SK-N-SH (cell line): ENCODE measurements at regions not wholly inside any gene's neighbourhood (a gene's known extent, or its start where the extent isn't known, plus 50 kb on each side); places are given as distances from the start of the nearest gene placed in this dataset.

ENCODE experiments used
- CTCF ChIA-PET: fragments of 300-600, 350-600 bp; formaldehyde crosslinking; extraction: SDS; loops from one replicate; lab custom pipeline; 2021; lab: Yijun Ruan, JAX
- POLR2A ChIA-PET: fragments of 350-600 bp; sonication (Branson Sonifier 250); formaldehyde crosslinking; extraction: SDS; loops from one replicate; lab custom pipeline; 2020; ENCODE audit warnings: antibody characterized with exemption, inconsistent platforms; lab: Yijun Ruan, JAX
- DNase-seq: peaks from one replicate; pipeline ENCODE4 v3.0.0; 2012
- H2AFZ ChIP-seq: fragments of 200-600 bp; sonication (generic); 2 replicates; pipeline ENCODE4 v1.8.1; 2016; ENCODE audit warnings: antibody characterized with exemption, mild to moderate bottlenecking, low read depth
- H3F3A ChIP-seq: fragments of 200-600 bp; sonication (generic); replicated peaks from 2 replicates; pipeline ENCODE3; 2016; ENCODE audit warnings: antibody characterized with exemption, mild to moderate bottlenecking; ENCODE audit not compliant: insufficient read depth
- H3K27ac ChIP-seq, 2 experiments: fragments of 200-500 bp in 1 of 2; fragments of 200-600 bp in 1 of 2; sonication (Bioruptor generic) in 1 of 2; sonication (generic), shearing (Covaris generic) in 1 of 2; 2 replicates each; pipeline versions ENCODE4 v1.5.1 to v1.6.1; 2014 to 2016; ENCODE audit warnings: low read depth in 2 of 2, inconsistent platforms in 1 of 2, low read length in 1 of 2, mild to moderate bottlenecking in 1 of 2, mixed read lengths in 1 of 2
- H3K27me3 ChIP-seq: fragments of 200-600 bp; sonication (generic), shearing (Covaris generic); 2 replicates; pipeline ENCODE4 v1.6.1; 2016; ENCODE audit warnings: mixed run types; ENCODE audit not compliant: insufficient read depth
- H3K36me3 ChIP-seq, 2 experiments: fragments of 200-500 bp in 1 of 2; fragments of 200-600 bp in 1 of 2; sonication (Bioruptor generic) in 1 of 2; sonication (generic) in 1 of 2; replicated peaks in 1 of 2; 2 replicates each; pipeline versions ENCODE3 to v1.5.1; 2014 to 2016; ENCODE audit warnings: low read length in 1 of 2, mild to moderate bottlenecking in 1 of 2; ENCODE audit not compliant: insufficient read depth in 2 of 2, control insufficient read depth in 1 of 2
- H3K4me1 ChIP-seq, 2 experiments: fragments of 200-500 bp in 1 of 2; fragments of 200-600 bp in 1 of 2; sonication (Bioruptor generic) in 1 of 2; sonication (generic), shearing (Covaris generic) in 1 of 2; 2 replicates each; pipeline versions ENCODE4 v1.5.1 to v1.6.1; 2014 to 2016; ENCODE audit warnings: low read depth in 1 of 2, low read length in 1 of 2, mixed run types in 1 of 2; ENCODE audit not compliant: insufficient read depth in 2 of 2, control insufficient read depth in 1 of 2
- H3K4me2 ChIP-seq: fragments of 200-600 bp; sonication (generic), shearing (Covaris generic); 2 replicates; pipeline ENCODE4 v1.6.1; 2017; ENCODE audit warnings: mixed run types
- H3K4me3 ChIP-seq, 2 experiments: fragments of 200-500 bp in 1 of 2; fragments of 200-600 bp in 1 of 2; sonication (Bioruptor generic) in 1 of 2; sonication (generic), shearing (Covaris generic) in 1 of 2; 2 replicates each; pipeline versions ENCODE4 v1.5.1 to v1.8.1; 2014 to 2016; ENCODE audit warnings: low read depth in 2 of 2, inconsistent platforms in 1 of 2, low read length in 1 of 2, mild to moderate bottlenecking in 1 of 2, mixed read lengths in 1 of 2, moderate library complexity in 1 of 2
- H3K79me2 ChIP-seq: fragments of 200-600 bp; sonication (generic); 2 replicates; pipeline ENCODE4 v1.8.1; 2017; ENCODE audit warnings: mild to moderate bottlenecking; ENCODE audit not compliant: insufficient read depth
- H3K9ac ChIP-seq: fragments of 200-600 bp; sonication (generic); 2 replicates; pipeline ENCODE4 v1.6.1; 2017; ENCODE audit warnings: mixed run types
- H3K9me2 ChIP-seq: fragments of 200-600 bp; sonication (generic); 2 replicates; pipeline ENCODE4 v1.6.1; 2017; ENCODE audit warnings: mixed run types
- H3K9me3 ChIP-seq: fragments of 200-600 bp; sonication (generic); 2 replicates; pipeline ENCODE4 v1.6.1; 2017; ENCODE audit warnings: mixed run types, mild to moderate bottlenecking, moderate library complexity
- H4K20me1 ChIP-seq: fragments of 200-600 bp; sonication (generic); 2 replicates; pipeline ENCODE4 v1.6.1; 2017; ENCODE audit warnings: mild to moderate bottlenecking, mixed run types; ENCODE audit not compliant: insufficient read depth
- CHD2 ChIP-seq: fragments of 150-350 bp; IDR thresholded peaks from 2 replicates; pipeline ENCODE4 v1.6.1; 2018; ENCODE audit warnings: low read length; ENCODE audit not compliant: partially characterized antibody
- ELF1 ChIP-seq: IDR thresholded peaks from 2 replicates; pipeline ENCODE4 v1.4.0; 2012
- EP300 ChIP-seq, 2 experiments: IDR thresholded peaks; 2 replicates each; pipeline versions ENCODE4 v1.4.0 to v1.6.1; 2012; ENCODE audit warnings: borderline replicate concordance in 1 of 2, low read depth in 1 of 2, low read length in 1 of 2
- EZH2phosphoT487 ChIP-seq: fragments of 200-600 bp; sonication (generic); IDR thresholded peaks from 2 replicates; pipeline ENCODE4 v1.6.1; 2017; ENCODE audit warnings: low read depth, mixed run types, mild to moderate bottlenecking, antibody characterized with exemption, moderate library complexity, borderline replicate concordance
- FOSL2 ChIP-seq: IDR thresholded peaks from 2 replicates; pipeline ENCODE4 v1.4.0; 2012; ENCODE audit warnings: low read depth, mild to moderate bottlenecking, moderate library complexity, borderline replicate concordance
- FOXJ3 ChIP-seq: sonication (generic); formaldehyde crosslinking; IDR thresholded peaks from 2 replicates; pipeline ENCODE4 v1.5.1; 2020; ENCODE audit warnings: mild to moderate bottlenecking, missing genetic modification reagents
- GABPA ChIP-seq: IDR thresholded peaks from 2 replicates; pipeline ENCODE4 v1.4.0; 2012; ENCODE audit warnings: low read depth, mild to moderate bottlenecking
- GATA2 ChIP-seq: sonication (generic); formaldehyde crosslinking; IDR thresholded peaks from 2 replicates; pipeline ENCODE4 v1.5.0; 2020; ENCODE audit warnings: mild to moderate bottlenecking, missing genetic modification reagents
- IRF3 ChIP-seq: fragments of 150-350 bp; IDR thresholded peaks from 2 replicates; pipeline ENCODE4 v1.6.1; 2016; ENCODE audit warnings: mild to moderate bottlenecking, low read depth, low read length
- MEF2A ChIP-seq: IDR thresholded peaks from 2 replicates; pipeline ENCODE4 v1.4.0; 2012; ENCODE audit warnings: low read depth, borderline replicate concordance
- MXI1 ChIP-seq: IDR thresholded peaks from 2 replicates; pipeline ENCODE4 v1.6.1; 2012; ENCODE audit warnings: mild to moderate bottlenecking, low read depth, low read length, improper control_type of control experiment
- PBX3 ChIP-seq: IDR thresholded peaks from 2 replicates; pipeline ENCODE4; 2012
- POLR2AphosphoS5 ChIP-seq: IDR thresholded peaks from 2 replicates; pipeline ENCODE4 v1.6.1; 2012; ENCODE audit warnings: low read depth, low read length
- RCOR1 ChIP-seq: fragments of 150-350 bp; IDR thresholded peaks from 2 replicates; pipeline ENCODE4 v1.6.1; 2017; ENCODE audit warnings: antibody characterized with exemption, low read length
- RFX5 ChIP-seq: IDR thresholded peaks from 2 replicates; pipeline ENCODE4 v1.6.1; 2012; ENCODE audit warnings: mild to moderate bottlenecking, improper control_type of control experiment, low read length
- SIN3A ChIP-seq: IDR thresholded peaks from 2 replicates; pipeline ENCODE4 v1.6.1; 2012; ENCODE audit warnings: low read depth, mild to moderate bottlenecking, low read length, moderate library complexity, borderline replicate concordance
- TAF1 ChIP-seq: IDR thresholded peaks from 2 replicates; pipeline ENCODE4 v1.6.1; 2012; ENCODE audit warnings: low read depth, mild to moderate bottlenecking, low read length, moderate library complexity, borderline replicate concordance
- TCF12 ChIP-seq: IDR thresholded peaks from 2 replicates; pipeline ENCODE4 v1.4.0; 2012
- TEAD4 ChIP-seq: IDR thresholded peaks from 2 replicates; pipeline ENCODE4 v1.4.0; 2012; ENCODE audit warnings: mild to moderate bottlenecking, borderline replicate concordance; ENCODE audit not compliant: insufficient read depth
- ZBTB33 ChIP-seq: IDR thresholded peaks from 2 replicates; pipeline ENCODE4 v1.4.0; 2012; ENCODE audit warnings: low read depth, borderline replicate concordance
- WGBS: methylation state at CpG from one replicate; pipeline ENCODE4 v1.1.6; 2017; ENCODE audit warnings: low lambda C conversion rate; 5-methylcytosine and 5-hydroxymethylcytosine counted together

- Histone ChIP-seq H3K4me3 (no peak overlapping the region), H3F3A (no peaks in the 10 kb centered on the region), H3K27me3 (no peaks in the 10 kb centered on the region), H3K27ac (no peak overlapping the region), H3K9ac (no peak overlapping the region), H3K9me2 (no peaks in the 10 kb centered on the region), H3K9me3 (no peaks in the 10 kb centered on the region), H3K4me1 (no peaks in the 10 kb centered on the region), H3K4me2 (no peak overlapping the region), H2AFZ (no peak overlapping the region), H4K20me1 (no peaks in the 10 kb centered on the region), H3K79me2 (no peaks in the 10 kb centered on the region), H3K36me3 (no peaks in the 10 kb centered on the region)
- CTCF ChIA-PET, result no interaction called here
- WGBS, result 59% methylated on average over 2 of the region's 2 CpGs
- TF ChIP-seq IRF3 (no peak), TAF1 (no peak), PBX3 (no peak), ELF1 (no peak), SIN3A (no peak), MXI1 (no peak), RCOR1 (no peak), FOXJ3 (CRISPR knock-in tag) (no peak), EZH2phosphoT487 (no peak), CHD2 (no peak), TCF12 (no peak), GATA2 (CRISPR knock-in tag) (no peak), POLR2AphosphoS5 (no peak), EP300 (IDR thresholded peaks at IDR 0.05; ENCODE audit: borderline replicate concordance in 1 of 2, low read depth in 1 of 2, low read length in 1 of 2) (no peak), TEAD4 (no peak), ZBTB33 (no peak), FOSL2 (no peak), RFX5 (no peak), MEF2A (no peak), GABPA (no peak)
- POLR2A ChIA-PET, result no interaction called here
- no peak for DNase-seq
Measured at GRCh38 chr3:115287198-115287597, 140.1 kb upstream of the ZBTB20 start.
